OCI-LY3 (cell line): ENCODE measurements at regions not wholly inside any gene's neighbourhood (a gene's known extent, or its start where the extent isn't known, plus 50 kb on each side); places are given as distances from the start of the nearest gene placed in this dataset.

Source experiments
- CTCF ChIP-seq: fragments of 200-600, 300-600 bp; sonication (generic); IDR thresholded peaks from 2 replicates; pipeline ENCODE4 v1.5.1; 2014; ENCODE audit warnings: antibody characterized with exemption, low read length, low read depth
- EZH2phosphoT487 ChIP-seq: fragments of 200-600 bp; shearing (Covaris generic); IDR thresholded peaks from 2 replicates; pipeline ENCODE4 v1.6.1; 2018; ENCODE audit warnings: antibody characterized with exemption, mixed run types, low read depth

- TF ChIP-seq CTCF (no peak), EZH2phosphoT487 (no peak)
These were observed 342.7 kb upstream of the CYLC2 start for GRCh38 chr9:102652471-102652870.
